ENCODE measurements at regions not wholly inside any gene's neighbourhood (a gene's known extent, or its start where the extent isn't known, plus 50 kb on each side); places are given as distances from the start of the nearest gene placed in this dataset.

- DNase-seq: no peak
Observed at GRCh38 chr14:32005628-32006027, 71.5 kb upstream of the ARHGAP5 start.

DNA sequence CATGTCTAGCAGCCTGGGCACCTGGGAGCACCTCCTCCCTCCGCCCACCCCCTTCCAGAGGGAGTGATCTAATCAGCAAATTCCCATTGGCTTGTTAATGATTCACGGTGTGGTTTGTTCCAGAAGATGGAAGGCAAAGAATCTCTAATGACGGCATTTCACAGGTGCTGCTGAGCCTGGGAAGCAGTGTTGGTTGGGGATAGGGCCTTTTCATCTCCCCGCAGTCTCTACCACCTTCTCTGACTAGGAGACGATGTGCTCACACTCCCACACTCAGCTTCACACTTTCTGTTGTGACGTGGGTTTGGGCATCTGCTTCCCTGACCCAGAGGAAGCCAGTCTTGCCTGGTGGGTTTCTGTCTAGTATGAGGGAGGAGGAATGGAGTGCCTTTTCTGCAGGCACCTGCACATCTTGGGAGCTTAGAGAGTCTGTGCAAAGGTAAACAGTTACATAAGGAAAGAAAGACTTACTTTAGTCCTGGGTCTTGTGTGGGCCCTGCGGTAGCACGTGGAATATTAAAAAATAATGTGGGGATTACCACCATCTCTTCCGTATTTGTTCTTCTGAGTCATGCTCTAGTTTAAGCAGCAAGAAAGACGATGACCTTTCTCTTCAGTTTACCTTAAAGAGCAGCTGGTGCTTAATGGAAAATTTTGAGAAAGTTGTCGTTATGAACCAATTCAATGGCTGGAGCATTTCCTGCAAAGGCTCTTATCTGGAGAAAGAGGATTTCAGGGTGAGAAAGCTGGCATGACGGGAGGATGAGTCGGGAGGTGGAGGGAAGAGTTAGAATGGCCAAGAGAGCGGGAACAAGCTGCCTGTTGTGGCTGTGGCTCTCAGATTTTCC is 70.6 kb upstream of the ARHGAP5 start:
- DNase-seq: peak; percentile 48 to 57

DNA sequence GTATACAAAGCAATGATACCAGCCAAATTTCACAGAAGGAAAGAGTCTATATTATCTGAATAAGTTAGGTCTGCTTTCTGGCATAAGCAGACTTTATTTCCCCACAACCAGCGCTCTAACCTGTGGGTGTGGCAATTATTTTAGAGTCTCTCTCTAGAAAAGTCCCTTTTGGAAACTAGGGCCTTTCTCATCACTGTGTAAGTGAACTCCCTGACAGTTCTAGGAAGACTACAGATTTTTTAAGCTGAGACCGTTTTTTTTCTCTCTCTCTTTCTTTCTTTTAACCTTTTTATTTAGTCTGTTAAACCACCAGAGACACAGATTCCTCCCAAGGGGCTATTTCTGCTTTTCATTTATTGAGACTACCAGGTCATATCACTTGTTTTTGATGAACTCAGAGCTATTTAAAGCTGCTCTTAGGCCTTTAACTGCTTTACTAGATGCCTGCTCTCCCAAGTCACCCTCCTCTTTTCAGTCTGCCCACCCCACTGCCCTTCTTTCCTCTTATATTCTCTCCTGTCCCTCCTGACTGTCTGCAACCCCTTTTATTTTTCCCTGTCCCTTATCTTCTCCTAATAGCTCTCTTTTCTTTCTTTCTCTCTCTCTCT is 69.2 kb upstream of the ARHGAP5 start:
- no peak for DNase-seq

DNA sequence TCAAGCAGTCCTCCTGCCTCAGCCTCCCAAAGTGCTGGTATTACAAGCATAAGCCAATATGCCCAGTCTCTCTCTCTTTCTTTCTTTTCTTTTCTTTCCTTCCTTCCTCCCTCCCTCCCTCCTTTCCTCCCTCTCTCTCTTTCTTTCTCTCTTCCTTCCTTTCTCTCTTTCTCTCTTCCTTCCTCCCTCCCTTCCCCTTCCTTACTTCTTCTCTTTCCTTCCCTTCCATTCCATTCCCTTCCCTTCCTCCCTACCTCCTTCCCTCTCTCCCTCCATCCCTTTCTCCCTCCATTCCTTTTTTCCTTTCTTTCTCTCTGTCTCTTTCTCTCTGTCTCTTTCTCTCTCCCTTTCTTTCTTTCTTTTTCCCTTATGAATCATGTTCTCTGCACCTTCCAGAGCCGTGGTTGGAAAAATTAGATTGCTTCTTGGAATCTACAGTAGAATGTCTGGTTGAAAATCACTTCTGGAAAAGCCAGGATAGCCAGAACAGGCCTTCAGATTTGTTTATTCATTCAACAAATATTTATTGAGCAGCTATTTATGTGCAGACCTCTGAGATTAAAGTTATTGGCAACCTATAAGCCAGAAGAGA is 68.4 kb upstream of the ARHGAP5 start:
- no peak for DNase-seq

DNA sequence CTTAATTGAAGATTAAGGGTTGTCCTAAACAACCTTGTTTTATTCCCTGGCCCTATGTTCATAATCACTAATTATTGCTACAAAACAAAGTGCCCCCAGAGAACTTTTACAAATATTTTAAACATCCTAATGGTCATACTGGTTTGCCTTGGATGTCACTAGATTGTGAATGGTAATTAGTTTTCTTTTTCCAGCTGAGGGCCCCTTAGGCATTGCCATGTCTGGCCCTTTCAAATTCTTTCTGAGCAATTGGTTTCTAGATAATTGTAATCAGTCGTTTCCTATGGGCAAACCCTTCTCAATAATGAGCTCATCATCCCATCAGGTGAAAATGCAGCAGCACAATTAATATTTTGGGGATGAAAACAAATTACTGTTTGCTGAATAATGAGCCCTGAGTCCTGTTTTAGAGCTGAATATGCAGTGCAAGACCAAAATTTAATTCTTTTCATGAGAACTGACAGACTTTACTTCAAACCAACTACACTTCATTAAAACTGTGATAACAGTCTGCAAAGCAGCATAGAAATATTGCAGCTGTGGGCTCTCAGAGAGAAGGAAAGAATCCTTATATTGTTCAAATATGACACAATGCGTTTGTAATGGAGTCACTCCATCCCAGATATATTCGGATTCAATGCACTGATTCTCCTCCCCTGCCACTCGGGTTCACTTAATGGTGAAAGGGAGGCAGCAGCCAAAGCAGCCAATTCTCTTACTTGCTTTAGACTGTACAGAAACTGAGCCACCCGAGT is 67.7 kb upstream of the ARHGAP5 start:
- no peak for DNase-seq

- DNase-seq: no peak
Observed at GRCh38 chr14:32009976-32010581, 67.0 kb upstream of the ARHGAP5 start.

GRCh38 chr14:32010604-32011125 is 66.4 kb upstream of the ARHGAP5 start:
- peak; percentile 20 to 37 for DNase-seq

DNA sequence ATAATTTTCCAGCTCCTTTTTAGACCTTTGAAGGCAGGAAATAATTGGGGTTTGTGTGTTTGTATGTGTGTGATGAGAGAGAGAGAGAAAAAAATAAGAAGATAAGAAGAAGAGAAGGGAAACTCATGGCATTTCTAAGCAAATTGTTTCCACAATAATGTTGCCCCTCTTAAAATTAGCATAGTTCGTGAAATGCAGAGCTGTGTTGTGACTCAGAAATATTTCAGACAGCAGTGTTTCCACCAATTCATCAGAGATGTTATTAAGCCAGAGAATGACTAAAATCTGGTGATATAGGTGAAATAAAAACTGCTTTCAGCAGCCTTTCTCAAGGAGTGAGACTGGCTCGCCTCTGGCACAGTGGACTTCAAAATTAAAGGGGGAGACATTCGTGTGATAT is 65.9 kb upstream of the ARHGAP5 start:
- DNase-seq: no peak

DNA sequence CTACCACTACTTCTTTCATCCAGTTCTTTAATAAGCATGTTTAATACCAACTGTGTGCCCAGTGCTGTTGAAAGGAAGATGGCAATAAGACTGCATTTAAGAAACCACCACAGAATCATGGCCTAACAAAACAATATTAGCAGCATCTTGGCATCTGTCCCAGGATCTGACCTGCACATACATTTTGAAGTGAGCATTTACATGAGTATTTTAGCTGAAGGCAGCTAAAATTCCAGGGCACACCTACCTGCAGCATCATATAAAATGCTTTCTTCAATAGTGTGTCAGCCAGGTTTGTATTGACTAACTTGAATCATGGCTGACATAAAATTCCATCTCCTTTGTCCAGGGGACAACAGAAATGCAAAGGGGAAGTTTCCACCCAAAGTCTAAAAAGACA is 65.0 kb upstream of the ARHGAP5 start:
- DNase-seq: no peak

GRCh38 chr14:32012571-32012970 is 64.5 kb upstream of the ARHGAP5 start:
- DNase-seq: no peak

GRCh38 chr14:32013083-32013482 is 64.0 kb upstream of the ARHGAP5 start:
- peak in 1 of 2 experiments; percentile 37 for DNase-seq

DNA sequence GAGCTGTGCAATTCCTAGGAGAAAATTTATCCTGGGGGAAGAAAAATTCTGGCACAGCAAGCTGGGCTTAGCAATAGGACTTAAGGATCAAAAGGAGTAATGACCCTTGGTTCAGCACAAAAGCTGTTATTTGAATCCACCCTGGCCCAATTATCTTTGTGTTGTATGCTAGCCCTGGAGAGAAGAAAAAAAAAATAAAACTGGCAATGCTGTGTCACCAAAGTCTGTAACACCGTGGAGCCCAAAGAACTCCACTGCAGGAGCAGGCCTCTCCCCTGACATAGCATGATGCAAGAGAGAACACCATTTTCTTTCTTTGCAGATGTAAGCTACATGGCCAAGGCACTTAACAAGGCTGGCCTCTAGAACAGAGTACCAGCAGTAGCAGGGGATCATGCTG is 63.0 kb upstream of the ARHGAP5 start:
- DNase-seq: no peak

- no peak for DNase-seq
Observed at GRCh38 chr14:32014498-32014897, 62.6 kb upstream of the ARHGAP5 start.

DNA sequence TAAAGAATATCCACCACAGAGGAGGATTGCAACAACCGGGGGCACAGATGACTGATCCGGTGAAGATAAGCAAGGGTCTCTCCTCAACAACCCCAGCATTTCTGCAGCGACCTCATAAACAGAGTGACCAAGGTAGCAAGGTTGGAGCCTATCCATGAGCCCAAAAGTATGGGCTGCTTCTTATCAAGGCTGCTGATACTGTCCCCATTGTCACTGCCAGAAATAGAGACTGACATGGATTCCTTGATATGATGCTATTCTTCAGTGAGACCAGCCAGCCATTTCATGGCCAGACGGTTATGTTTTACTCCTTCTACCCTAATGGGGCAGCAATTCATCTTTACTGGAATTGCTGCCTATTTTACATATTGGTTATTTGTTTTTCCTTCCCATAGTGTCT is 61.9 kb upstream of the ARHGAP5 start:
- no peak for DNase-seq

- DNase-seq: no peak
Observed at GRCh38 chr14:32017587-32017986, 59.5 kb upstream of the ARHGAP5 start.

DNA sequence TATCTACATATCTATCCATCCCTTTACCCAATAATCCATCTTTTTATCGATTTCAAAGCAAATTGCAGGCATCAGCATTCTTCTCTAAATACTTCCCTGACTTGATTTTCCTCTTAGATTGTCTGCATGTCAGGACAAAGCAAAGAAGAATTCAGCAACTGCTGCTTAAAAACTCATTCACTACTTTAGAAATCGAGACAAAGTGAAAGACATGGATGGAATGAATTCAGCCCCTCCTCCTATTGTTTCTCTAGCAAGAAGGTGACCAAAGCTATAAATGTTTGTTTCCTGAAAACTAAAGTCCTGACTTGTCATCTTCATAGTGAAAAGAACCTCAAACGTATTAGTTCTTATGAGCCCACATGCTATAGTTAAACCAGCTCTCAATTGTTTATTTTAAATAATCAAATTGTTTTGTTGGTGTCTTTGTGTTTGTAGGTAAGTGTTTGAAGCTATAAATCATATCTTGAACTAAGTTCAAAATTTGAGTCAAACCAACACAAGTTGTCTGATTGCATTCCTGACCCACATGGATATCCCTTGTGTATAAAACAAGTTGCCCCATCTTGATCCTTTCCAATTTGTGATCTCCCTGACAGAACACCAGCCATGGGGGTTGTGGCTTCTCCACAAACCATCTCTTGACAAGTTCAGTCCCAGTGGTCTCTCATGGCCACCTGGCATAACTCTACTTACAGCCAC is 58.6 kb upstream of the ARHGAP5 start:
- no peak for DNase-seq

DNA sequence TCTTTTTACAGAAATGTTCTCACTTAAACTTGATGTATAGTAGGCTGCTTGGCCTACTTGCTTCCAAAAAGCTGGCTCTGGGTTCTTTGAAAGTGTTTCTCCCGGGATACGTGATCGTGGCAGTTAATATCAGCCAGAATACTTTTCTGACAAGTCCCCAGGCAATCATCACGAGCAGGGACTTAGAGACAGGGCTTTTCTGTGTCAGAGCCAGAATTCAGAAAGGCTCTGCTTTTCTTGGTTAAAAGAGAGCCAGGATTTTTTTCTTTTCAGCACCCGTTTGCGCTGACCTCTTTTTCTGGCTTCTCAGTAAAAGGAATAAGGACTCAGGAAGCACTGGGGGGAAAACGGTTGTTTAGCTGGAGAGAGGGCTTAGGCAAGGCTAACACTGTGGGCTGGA is 57.8 kb upstream of the ARHGAP5 start:
- no peak for DNase-seq

GRCh38 chr14:32020882-32021281 is 56.2 kb upstream of the ARHGAP5 start:
- no peak for DNase-seq

DNA sequence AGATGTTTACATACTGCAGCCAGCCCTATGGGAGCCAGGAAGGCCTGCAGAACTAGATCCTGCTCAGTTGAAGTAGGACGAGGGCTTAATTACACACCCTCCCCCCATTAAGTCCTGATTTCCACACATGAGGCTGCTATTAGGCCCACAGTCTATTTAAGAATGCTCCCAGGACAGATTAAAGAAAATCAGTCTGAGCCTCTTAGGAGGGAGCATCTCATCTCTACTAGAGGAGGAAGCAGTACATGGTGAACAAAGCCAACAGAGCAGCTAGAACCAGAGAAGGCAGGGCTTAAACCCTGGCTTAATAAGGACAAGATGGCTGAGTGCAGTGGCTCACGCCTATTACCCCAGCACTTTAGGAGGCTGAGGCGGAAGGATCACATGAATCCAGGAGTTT is 55.8 kb upstream of the ARHGAP5 start:
- no peak for DNase-seq

- DNase-seq: no peak
Observed at GRCh38 chr14:32022525-32022924, 54.6 kb upstream of the ARHGAP5 start.

- DNase-seq: no peak
Observed at GRCh38 chr14:32022938-32023466, 54.1 kb upstream of the ARHGAP5 start.

DNA sequence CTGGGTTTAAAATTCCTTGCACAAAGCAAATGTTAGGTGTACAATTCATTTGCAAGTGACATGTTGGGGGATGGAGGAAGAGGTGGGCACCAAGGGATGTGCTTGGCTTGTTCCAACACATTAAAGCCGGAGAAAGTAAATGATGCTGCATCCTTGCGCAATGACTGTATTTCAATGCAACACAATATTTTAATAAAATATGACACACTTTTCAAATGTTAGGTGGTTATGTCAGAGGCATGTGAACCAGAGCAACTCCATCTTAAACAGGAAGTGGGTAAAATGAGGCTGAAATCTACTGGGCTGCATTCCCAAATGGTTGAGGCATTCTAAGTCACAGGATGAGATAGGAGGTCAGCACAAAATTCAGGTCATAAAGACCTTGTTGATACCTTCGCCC is 53.6 kb upstream of the ARHGAP5 start:
- DNase-seq: no peak

Data from SHP77 (cell line).